ENCODE measurements at regions not wholly inside any gene's neighbourhood (a gene's known extent, or its start where the extent isn't known, plus 50 kb on each side); places are given as distances from the start of the nearest gene placed in this dataset.

GRCh38 chr3:116896116-116896515 lies 186.5 kb downstream of the TUSC7 start:
- TF ChIP-seq TARDBP (IDR thresholded peaks at IDR 0.05): no peak
- no peak for TF ChIP-seq FOXA1 (IDR thresholded peaks at IDR 0.05)
- TF ChIP-seq FOXK2 (IDR thresholded peaks at IDR 0.05): no peak
- no peak for TF ChIP-seq ARNT (IDR thresholded peaks at IDR 0.05)
- TF ChIP-seq SP1 (IDR thresholded peaks at IDR 0.05): no peak
- no peak for TF ChIP-seq SUZ12 (IDR thresholded peaks at IDR 0.05)
- TF ChIP-seq BHLHE40 (IDR thresholded peaks at IDR 0.05; ENCODE audit: borderline replicate concordance): no peak
- TF ChIP-seq CTBP1 (IDR thresholded peaks at IDR 0.05; ENCODE audit: borderline replicate concordance): no peak
- no peak for TF ChIP-seq NFRKB (IDR thresholded peaks at IDR 0.05)
